ENCODE measurements at regions not wholly inside any gene's neighbourhood (a gene's known extent, or its start where the extent isn't known, plus 50 kb on each side); places are given as distances from the start of the nearest gene placed in this dataset.
"Not testable (repeated sequence)": the region's sequence is repeated elsewhere in the genome, so short reads cannot be mapped to it uniquely, and the experiment has no call there.

- Mint-ChIP-seq H3K4me3 (no peak overlapping the region), H3K4me1 (peaks cover 32% of the 10 kb centered on the region), H3K27me3 (ENCODE audit: low read depth) (no peaks in the 10 kb centered on the region), H3K27ac (peak overlapping the region; percentile 60), H3K9me3 (no peaks in the 10 kb centered on the region), H3K36me3 (no peaks in the 10 kb centered on the region)
- DNase-seq (ENCODE audit: low spot score in 2 of 2, unreplicated experiment in 2 of 2) = no peak
- TF ChIP-seq, protein P1, sequence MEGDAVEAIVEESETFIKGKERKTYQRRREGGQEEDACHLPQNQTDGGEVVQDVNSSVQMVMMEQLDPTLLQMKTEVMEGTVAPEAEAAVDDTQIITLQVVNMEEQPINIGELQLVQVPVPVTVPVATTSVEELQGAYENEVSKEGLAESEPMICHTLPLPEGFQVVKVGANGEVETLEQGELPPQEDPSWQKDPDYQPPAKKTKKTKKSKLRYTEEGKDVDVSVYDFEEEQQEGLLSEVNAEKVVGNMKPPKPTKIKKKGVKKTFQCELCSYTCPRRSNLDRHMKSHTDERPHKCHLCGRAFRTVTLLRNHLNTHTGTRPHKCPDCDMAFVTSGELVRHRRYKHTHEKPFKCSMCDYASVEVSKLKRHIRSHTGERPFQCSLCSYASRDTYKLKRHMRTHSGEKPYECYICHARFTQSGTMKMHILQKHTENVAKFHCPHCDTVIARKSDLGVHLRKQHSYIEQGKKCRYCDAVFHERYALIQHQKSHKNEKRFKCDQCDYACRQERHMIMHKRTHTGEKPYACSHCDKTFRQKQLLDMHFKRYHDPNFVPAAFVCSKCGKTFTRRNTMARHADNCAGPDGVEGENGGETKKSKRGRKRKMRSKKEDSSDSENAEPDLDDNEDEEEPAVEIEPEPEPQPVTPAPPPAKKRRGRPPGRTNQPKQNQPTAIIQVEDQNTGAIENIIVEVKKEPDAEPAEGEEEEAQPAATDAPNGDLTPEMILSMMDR (IDR thresholded peaks at IDR 0.05; ENCODE audit: unreplicated experiment) = no peak
Measured at GRCh38 chr3:65005486-65005885, 317.7 kb upstream of the ADAMTS9 start.

DNA sequence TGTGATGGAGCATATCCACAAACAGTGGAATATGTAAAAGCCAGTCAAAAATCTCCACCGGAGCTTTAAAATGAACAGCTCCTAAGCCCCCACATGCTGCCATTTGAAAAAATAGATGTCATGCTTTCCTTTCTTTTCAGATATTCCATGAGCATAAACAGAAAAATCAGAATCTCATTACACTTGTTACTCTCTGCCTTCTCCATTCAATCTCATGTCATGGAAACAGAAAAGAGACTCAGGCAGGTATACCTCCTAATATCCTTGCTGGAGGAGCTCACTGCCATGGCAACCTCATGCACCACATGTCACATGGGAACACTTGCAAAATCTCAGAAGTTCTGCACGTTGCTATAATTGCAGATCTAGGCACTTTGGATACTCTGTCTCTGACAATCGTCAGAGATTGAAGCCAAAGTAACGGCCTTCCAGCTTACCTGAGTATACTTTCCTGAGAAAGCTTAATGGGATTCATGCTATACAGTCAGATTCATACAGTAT is 317.0 kb upstream of the ADAMTS9 start:
- no peak overlapping the region for H3K4me3 Mint-ChIP-seq

DNA sequence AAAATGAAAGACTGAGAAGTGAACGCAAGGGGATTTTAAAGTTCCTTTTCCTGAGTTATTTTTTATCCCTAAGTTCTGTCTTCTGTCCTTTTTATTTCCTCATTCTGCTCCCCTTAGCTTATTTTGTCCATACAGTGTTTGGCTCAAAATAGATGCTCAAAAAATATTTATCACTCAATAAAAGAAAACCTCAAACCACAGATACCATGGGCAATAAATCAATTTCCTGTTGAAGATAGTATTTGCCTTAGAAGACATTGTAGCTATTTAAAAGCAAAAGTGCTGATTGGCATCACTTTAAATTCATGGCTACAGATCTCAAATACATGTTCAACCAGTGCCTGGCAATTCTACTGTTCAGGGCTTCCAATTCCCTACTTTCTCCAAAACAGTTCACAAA is 316.5 kb upstream of the ADAMTS9 start:
- no peaks in the 10 kb centered on the region for H3K36me3 Mint-ChIP-seq
- no peaks in the 10 kb centered on the region for H3K9me3 Mint-ChIP-seq
- DNase-seq (ENCODE audit: low spot score in 2 of 2, unreplicated experiment in 2 of 2) = no peak
- no peaks in the 10 kb centered on the region for H3K27me3 Mint-ChIP-seq (ENCODE audit: low read depth)
- H3K27ac Mint-ChIP-seq = peak overlapping the region; percentile 27
- no peak overlapping the region for H3K4me3 Mint-ChIP-seq
- TF ChIP-seq, protein P1 (IDR thresholded peaks at IDR 0.05; ENCODE audit: unreplicated experiment) = no peak
- peaks cover 39% of the 10 kb centered on the region for H3K4me1 Mint-ChIP-seq

More for the DNA sequence above, 317.0 kb upstream of the ADAMTS9 start:
- Mint-ChIP-seq H3K27me3 (ENCODE audit: low read depth) (no peaks in the 10 kb centered on the region), H3K9me3 (no peaks in the 10 kb centered on the region), H3K36me3 (no peaks in the 10 kb centered on the region), H3K4me1 (peaks cover 36% of the 10 kb centered on the region), H3K27ac (no peak overlapping the region)
- TF ChIP-seq, protein P1 (IDR thresholded peaks at IDR 0.05; ENCODE audit: unreplicated experiment) = no peak
- no peak for DNase-seq (ENCODE audit: low spot score in 2 of 2, unreplicated experiment in 2 of 2)

DNA sequence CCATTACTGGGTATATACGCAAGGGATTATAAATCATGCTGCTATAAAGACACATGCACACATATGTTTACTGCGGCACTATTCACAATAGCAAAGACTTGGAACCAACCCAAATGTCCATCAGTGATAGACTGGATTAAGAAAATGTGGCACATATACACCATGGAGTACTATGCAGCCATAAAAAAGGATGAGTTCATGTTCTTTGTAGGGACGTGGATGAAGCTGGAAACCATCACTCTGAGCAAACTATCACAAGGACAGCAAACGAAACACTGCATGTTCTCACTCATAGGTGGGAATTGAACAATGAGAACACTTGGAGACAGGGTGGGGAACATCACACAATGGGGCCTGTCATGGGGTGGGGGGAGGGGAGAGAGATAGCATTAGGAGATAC is 313.3 kb upstream of the ADAMTS9 start:
- not testable (repeated sequence) for H3K27me3 Mint-ChIP-seq (ENCODE audit: low read depth); DNase-seq (ENCODE audit: low spot score in 2 of 2, unreplicated experiment in 2 of 2); H3K36me3 Mint-ChIP-seq; H3K27ac Mint-ChIP-seq; H3K4me3 Mint-ChIP-seq; H3K9me3 Mint-ChIP-seq
- H3K4me1 Mint-ChIP-seq = peaks cover 45% of the 10 kb centered on the region

GRCh38 chr3:64998317-64998716 is 310.5 kb upstream of the ADAMTS9 start:
- Mint-ChIP-seq H3K36me3 (no peaks in the 10 kb centered on the region), H3K27me3 (ENCODE audit: low read depth) (no peaks in the 10 kb centered on the region), H3K4me3 (no peak overlapping the region), H3K9me3 (no peaks in the 10 kb centered on the region), H3K4me1 (peaks cover 39% of the 10 kb centered on the region), H3K27ac (no peak overlapping the region)
- TF ChIP-seq, protein P1 (IDR thresholded peaks at IDR 0.05; ENCODE audit: unreplicated experiment) = no peak
- DNase-seq (ENCODE audit: low spot score in 2 of 2, unreplicated experiment in 2 of 2) = no peak

- Mint-ChIP-seq H3K27ac (peak overlapping the region; percentile 31), H3K36me3 (no peaks in the 10 kb centered on the region), H3K4me1 (peaks cover 39% of the 10 kb centered on the region), H3K4me3 (no peak overlapping the region), H3K27me3 (ENCODE audit: low read depth) (no peaks in the 10 kb centered on the region), H3K9me3 (no peaks in the 10 kb centered on the region)
- TF ChIP-seq, protein P1 (IDR thresholded peaks at IDR 0.05; ENCODE audit: unreplicated experiment) = no peak
- DNase-seq (ENCODE audit: low spot score in 2 of 2, unreplicated experiment in 2 of 2) = no peak
Measured at GRCh38 chr3:64995857-64996551, 308.2 kb upstream of the ADAMTS9 start.
